LNCAP (cell line): ENCODE measurements at regions not wholly inside any gene's neighbourhood (a gene's known extent, or its start where the extent isn't known, plus 50 kb on each side); places are given as distances from the start of the nearest gene placed in this dataset.

ENCODE experiments used
- CTCF ChIP-seq: fragments of 450-650 bp; IDR thresholded peaks from 2 replicates; pipeline ENCODE4 v1.5.1; 2017; ENCODE audit warnings: mild to moderate bottlenecking

- no peak for TF ChIP-seq CTCF
Observed at GRCh38 chr1:193417403-193417802, 231.0 kb upstream of the B3GALT2 start.

- no peak for TF ChIP-seq CTCF
Observed at GRCh38 chr1:193416226-193417024, 230.0 kb upstream of the B3GALT2 start.

GRCh38 chr1:193415256-193415655 lies 228.8 kb upstream of the B3GALT2 start:
- TF ChIP-seq CTCF, result no peak

GRCh38 chr1:193413376-193413775 lies 227.0 kb upstream of the B3GALT2 start:
- no peak for TF ChIP-seq CTCF

GRCh38 chr1:193412748-193413147 lies 226.3 kb upstream of the B3GALT2 start:
- no peak for TF ChIP-seq CTCF

GRCh38 chr1:193411714-193412113 lies 225.3 kb upstream of the B3GALT2 start:
- TF ChIP-seq CTCF, result no peak

- no peak for TF ChIP-seq CTCF
Observed at GRCh38 chr1:193411215-193411614, 224.8 kb upstream of the B3GALT2 start.

- no peak for TF ChIP-seq CTCF
Observed at GRCh38 chr1:193408782-193409293, 222.4 kb upstream of the B3GALT2 start.
